ENCODE measurements at regions not wholly inside any gene's neighbourhood (a gene's known extent, or its start where the extent isn't known, plus 50 kb on each side); places are given as distances from the start of the nearest gene placed in this dataset.

- TF ChIP-seq CTCF (IDR thresholded peaks at IDR 0.05; ENCODE audit: low read length) (no peak), EZH2phosphoT487 (IDR thresholded peaks at IDR 0.05; ENCODE audit: low read length) (no peak), EZH2 (optimal IDR thresholded peaks at IDR 0.05; ENCODE audit: low read depth, low read length) (no peak)
Observed at GRCh38 chr7:10644849-10645248, 328.8 kb upstream of the PHF14 start.

Data from MM.1S (cell line).